NCI-H510A (cell line): ENCODE measurements at regions not wholly inside any gene's neighbourhood (a gene's known extent, or its start where the extent isn't known, plus 50 kb on each side); places are given as distances from the start of the nearest gene placed in this dataset.

ENCODE experiments used
- DNase-seq: peaks from one replicate; lab custom pipeline; 2025; lab: John Stamatoyannopoulos, UW

- peak; percentile 39 for DNase-seq
These were observed 349.7 kb upstream of the COBL start for GRCh38 chr7:51666266-51666665.

- no peak for DNase-seq
These were observed 348.6 kb upstream of the COBL start for GRCh38 chr7:51665045-51665780.

- DNase-seq, result no peak
These were observed 343.9 kb upstream of the COBL start for GRCh38 chr7:51660516-51660915.

- no peak for DNase-seq
These were observed 342.1 kb upstream of the COBL start for GRCh38 chr7:51658684-51659083.

GRCh38 chr7:51647931-51648351 is 331.3 kb upstream of the COBL start:
- peak; percentile 53 for DNase-seq

- no peak for DNase-seq
These were observed 330.9 kb upstream of the COBL start for GRCh38 chr7:51647486-51647885.

- no peak for DNase-seq
These were observed 329.2 kb upstream of the COBL start for GRCh38 chr7:51645702-51646298.

- DNase-seq, result no peak
These were observed 328.6 kb upstream of the COBL start for GRCh38 chr7:51645255-51645654.

- DNase-seq, result no peak
These were observed 327.6 kb upstream of the COBL start for GRCh38 chr7:51644216-51644615.

GRCh38 chr7:51640841-51641240 is 324.2 kb upstream of the COBL start:
- no peak for DNase-seq

GRCh38 chr7:51639661-51640334 is 323.2 kb upstream of the COBL start:
- DNase-seq, result no peak

GRCh38 chr7:51636503-51636902 is 319.9 kb upstream of the COBL start:
- DNase-seq, result no peak

- DNase-seq, result no peak
These were observed 319.2 kb upstream of the COBL start for GRCh38 chr7:51635775-51636174.

- no peak for DNase-seq
These were observed 317.9 kb upstream of the COBL start for GRCh38 chr7:51634538-51634937.

GRCh38 chr7:51634025-51634424 is 317.4 kb upstream of the COBL start:
- DNase-seq, result no peak

GRCh38 chr7:51633596-51633995 is 317.0 kb upstream of the COBL start:
- no peak for DNase-seq

- DNase-seq, result no peak
These were observed 316.4 kb upstream of the COBL start for GRCh38 chr7:51633006-51633405.

- DNase-seq, result no peak
These were observed 314.3 kb upstream of the COBL start for GRCh38 chr7:51630933-51631332.

- no peak for DNase-seq
These were observed 312.6 kb upstream of the COBL start for GRCh38 chr7:51629206-51629605.

- DNase-seq, result no peak
These were observed 305.3 kb upstream of the COBL start for GRCh38 chr7:51621956-51622355.

- DNase-seq, result no peak
These were observed 304.1 kb upstream of the COBL start for GRCh38 chr7:51620706-51621105.

- DNase-seq, result no peak
These were observed 303.3 kb upstream of the COBL start for GRCh38 chr7:51619880-51620279.

- no peak for DNase-seq
These were observed 301.1 kb upstream of the COBL start for GRCh38 chr7:51617686-51618085.
